T-helper 2 cell treated with Interferon-gamma antibody and Interleukin-4, amounts not matched to agents 100 ng/mL and 5 ng/mL, for 36 hours (primary cell): ENCODE measurements at regions not wholly inside any gene's neighbourhood (a gene's known extent, or its start where the extent isn't known, plus 50 kb on each side); places are given as distances from the start of the nearest gene placed in this dataset.

Experiments used
- intact Hi-C: fragments of 100-400 bp; cut with micrococcal nuclease; formaldehyde crosslinking; loops from one replicate; pipeline ENCODE4 v1.15.1; 2023

DNA sequence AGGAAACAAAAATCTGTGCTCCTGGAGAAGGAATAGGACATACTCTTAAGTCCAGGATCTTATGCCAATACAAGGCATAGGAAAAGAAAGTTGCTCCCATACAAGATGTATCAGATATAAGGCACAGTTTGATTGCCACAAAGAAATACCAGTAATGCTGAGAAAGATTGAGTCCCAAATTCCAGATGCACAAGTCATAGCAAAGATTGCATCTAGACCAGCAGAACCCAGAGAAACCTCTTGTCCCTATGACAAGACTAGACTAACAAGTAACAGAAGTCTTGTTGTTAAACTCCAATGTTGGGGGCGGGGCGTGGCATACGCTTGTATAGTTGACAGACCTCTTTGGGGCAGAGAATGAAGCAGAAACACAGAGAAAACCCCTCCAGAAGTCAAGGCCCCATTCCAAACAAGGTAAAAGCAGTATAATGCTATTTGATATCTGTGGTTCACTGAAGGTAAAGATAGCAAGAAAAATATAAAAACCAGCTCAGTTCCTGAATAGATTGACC is 671.5 kb upstream of the GRIA3 start:
- intact Hi-C loops = no loop called here

DNA sequence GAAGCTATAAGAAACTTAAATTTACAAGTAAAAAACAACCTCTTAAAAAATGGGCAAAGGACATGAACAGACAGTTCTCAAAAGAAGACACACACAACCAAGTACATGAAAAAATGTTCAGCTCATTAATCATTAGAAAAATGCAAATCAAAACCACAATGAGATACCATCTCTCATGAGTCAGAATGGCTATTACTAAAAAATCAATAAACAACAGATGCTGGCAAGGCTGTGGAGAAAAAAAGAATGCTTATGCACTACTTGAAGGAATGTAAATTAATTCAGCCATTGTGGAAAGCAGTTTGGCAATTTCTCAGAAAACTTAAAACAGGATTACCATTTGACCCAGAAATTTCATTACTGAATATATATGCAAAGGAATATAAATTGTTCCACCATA is 666.3 kb upstream of the GRIA3 start:
- intact Hi-C loops = no loop called here

DNA sequence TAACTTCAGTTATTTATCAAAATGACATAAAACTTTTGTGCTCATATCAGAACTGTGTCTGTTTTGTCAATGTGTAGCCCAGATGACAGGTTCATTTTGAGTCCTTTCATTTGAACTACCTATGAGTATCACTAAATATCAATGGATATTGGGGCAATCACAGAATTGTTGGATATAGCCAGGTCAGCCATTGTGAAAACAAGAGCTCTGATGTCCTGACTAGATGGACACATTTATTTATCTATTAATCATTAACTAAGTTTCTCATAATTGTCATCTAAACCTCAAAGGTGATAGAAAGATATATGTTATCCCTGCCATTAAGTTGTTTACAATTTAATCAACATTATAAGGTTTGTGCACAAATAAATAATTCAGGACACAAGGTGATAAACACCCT is 638.3 kb upstream of the GRIA3 start:
- intact Hi-C loops = no loop called here

DNA sequence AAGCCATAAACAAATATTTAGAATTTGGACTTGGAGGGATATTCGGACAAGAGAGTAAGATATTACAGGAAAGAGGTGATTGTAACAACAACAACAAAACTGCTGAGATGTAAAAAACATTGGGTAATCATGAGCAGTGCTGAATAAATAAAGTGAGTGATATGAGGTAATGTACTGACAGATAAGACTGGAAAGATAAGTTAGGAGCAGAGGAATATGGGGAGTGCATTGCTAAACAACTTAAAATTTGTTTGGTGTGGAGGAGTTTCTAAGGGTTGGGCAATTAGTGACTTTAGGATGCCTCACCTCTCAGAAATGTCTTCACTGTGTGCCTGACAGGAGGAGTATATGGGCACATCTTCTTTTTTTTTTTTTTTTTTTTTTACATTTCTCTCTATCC is 637.8 kb upstream of the GRIA3 start:
- intact Hi-C loops = no loop called here

DNA sequence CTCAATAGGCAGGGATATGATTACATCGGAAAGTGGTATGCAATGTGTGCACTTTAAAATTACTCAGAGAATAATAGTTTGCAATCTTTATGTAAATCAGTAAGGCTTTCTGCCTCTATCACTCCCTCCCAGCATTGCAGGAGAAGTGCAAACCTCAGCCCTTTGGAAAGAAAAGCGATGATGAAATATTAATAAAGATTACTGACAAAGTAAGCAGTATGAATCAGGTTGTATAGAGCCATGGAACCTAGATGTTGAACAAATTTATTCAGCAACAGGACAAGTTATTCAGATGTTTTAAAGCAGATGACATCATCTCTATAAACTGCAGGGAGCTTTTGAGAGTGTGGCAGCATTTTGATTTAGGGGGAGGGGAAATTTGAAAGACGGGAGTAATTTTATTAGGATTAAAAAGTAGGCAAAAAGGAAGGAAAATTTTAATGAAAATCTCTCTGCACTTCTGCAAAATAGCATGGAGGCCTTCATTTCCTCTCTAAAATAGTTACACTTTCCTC is 631.7 kb upstream of the GRIA3 start:
- intact Hi-C loops = no loop called here

DNA sequence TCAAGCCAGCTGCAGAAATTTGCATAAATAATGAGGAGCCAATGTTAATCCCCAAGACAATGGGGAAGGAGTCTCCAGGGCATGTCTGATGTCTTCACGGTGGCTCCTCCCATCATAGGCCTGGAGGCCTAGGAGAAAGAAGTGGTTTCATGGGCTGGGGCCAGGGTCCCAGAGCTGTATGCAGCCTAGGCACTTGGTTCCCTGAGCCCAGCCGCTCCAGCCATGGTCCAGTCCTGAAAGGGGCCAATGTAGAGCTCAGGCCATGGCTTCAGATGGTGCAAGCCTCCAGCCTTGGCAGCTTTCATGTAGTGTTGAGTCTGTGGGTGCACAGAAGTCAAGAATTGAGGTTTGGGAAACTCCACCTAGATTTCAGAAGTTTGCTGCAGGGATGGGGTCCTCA is 628.2 kb upstream of the GRIA3 start:
- intact Hi-C loops = no loop called here

DNA sequence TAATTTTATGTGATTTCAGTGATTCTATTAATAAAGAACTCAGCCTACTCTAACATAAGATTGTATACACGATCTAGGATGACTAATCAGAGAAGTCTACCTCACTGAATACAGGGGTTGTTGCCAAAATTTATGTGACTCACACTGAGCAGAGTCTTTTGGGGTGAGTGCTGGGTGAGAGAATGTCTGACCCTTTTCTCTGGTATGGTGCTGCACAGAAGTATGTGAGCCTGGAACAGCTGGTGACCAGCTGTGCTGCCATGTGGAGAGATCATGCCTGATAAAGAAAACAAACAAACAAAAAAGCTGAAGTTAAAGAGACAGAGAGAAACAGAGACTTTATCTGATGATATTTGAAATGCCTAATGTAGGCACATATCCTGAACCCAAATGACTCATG is 618.1 kb upstream of the GRIA3 start:
- intact Hi-C loops = no loop called here

DNA sequence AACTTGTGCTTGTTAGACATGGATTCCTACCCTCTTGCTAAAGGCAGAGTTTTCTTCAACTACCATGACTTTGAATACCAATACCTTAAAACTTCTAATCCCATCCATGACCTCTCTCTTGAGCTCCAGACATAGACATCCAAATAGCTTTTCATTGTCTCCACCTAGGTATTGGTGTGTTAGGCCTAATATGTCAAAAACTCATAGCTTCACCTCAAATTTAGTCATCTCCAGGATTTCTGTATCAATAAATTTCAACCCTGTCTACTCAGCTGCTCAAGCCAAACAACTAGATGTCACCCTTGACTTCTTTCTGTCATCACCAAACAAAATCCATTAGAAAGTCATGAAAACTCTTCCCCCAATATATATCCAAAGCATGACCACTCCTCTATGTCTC is 617.7 kb upstream of the GRIA3 start:
- intact Hi-C loops = no loop called here

DNA sequence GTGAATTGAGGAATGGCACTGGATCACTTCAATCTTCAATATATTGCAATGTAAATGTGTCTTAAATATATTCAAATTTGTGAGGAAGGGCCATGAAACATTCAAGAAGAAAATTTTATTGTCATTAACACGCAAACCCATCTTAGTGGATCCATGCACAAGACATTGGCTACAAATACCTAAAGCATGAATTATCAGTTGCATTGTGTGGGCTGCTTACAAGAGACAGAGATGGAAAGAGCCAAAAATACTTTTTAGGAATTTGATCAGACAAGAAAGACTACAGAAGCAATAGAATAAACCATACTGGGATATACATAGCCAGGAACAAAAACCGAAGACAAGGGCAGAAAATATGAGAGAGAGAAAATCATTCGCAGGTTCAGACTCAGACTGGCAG is 616.2 kb upstream of the GRIA3 start:
- intact Hi-C loops = no loop called here

DNA sequence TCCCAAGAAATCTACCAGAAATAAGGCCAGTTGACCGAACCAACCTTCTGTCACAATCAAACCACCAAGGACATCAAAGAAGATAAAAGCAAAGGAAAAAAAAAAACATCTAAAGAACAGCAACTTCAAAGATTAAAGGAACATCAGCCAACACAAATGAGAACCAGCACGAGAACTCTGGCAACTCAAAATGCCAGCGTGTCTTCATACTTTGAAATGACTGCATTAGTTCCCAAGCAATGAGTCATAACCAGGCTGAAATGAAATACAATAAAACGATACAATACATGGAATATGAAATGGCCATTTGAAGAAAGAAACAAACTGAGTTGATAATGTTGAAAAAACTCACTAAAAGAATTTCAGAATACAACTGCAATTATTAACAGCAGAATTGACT is 611.6 kb upstream of the GRIA3 start:
- intact Hi-C loops = no loop called here

DNA sequence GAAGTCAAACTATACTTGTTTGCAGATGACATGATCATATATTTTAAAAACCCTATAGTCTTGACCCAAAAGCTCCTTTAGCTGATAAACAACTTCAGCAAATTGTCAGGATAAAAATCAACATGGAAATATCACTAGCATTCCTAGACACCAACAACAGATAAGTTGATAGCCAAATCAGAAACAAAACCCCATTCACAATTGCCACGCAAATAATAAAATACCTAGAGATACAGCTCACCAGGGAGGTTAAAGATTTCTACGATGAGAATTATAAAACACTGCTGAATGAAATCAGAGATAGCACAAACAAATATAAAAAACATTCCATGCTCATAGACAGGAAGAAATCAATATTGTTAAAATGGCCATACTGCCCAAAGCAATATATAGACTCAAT is 605.0 kb upstream of the GRIA3 start:
- intact Hi-C loops = no loop called here

DNA sequence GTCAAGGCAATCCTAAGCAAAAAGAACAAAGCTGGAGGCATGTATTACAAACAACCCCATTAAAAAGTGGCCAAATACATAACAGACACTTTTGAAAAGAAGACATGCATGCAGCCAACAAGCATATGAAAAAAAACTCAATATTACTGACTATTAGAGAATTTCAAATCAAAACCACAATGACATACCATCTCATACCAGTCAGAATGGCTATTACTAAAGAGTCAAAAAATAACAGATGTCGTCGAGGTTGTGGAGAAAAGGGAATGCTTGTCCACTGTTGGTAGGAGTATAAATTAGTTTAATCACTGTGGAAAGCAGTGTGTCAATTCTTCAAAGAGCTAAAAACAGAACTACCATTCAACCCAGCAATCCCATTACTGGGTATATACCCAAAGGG is 604.6 kb upstream of the GRIA3 start:
- intact Hi-C loops = no loop called here

DNA sequence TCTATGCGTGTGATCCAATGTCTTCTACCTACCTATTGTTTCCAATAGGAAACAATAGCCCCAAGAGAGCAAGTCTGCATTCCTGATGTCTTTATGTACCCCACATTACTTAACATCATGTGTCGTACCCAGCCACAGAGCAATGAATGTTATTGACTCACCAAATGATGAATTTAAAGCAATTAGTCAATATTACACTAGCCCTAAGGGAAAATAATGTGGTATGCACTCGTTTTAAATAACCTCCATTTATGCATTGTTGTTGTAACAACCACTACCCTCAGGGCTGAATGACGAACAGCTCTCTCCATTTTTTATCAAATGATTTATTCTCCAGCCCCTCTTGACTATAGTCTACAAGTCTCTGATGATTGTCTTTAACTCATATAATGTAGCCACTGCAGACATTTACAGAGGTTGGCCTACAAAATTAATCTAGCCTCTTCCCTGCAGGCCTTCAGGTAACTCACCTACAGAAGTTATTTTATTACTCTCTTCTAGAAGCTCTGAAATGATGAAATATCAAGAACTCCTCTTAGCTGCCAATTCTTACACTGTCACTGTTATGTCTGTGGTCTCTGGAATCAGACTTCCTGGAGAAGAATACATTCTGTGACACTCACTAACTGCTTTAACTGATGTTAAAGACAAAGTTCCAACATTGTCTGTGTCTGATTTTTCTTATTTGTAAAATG is 601.7 kb upstream of the GRIA3 start:
- intact Hi-C loops = no loop called here

DNA sequence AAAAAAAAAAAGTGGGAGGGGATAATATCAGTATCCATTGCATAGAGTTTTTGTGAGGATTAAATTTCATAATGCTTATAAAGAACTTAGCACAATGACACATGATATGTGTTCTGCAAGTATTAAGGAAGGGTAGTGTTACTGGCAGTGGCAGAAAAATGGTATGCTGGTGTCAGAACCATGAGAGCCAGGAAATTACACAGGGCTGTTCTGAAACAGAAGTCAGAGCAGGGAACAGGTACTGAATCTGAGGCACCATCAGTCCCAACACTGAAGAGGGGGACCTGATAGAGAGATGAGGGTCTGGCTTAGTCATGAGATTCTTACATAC is 601.1 kb upstream of the GRIA3 start:
- intact Hi-C loops = no loop called here

DNA sequence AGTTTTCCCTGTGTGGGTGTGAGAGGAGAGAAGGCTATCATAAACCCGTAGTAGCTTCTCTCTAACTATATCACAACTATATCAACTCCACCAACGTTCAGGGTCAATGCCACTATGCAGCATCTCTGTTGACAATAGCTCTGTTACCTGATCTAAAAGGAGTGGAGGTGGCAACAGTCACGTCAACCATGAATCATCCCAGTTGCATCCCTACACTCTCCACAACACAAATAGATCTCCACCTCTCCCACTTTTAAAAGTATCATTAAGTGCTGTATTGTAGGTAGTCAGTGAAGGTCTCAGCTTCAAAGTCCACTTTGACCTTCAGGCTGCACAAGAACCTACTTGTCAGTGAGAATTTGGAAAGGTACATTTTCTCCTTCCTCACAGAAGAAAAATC is 600.5 kb upstream of the GRIA3 start:
- intact Hi-C loops = no loop called here

DNA sequence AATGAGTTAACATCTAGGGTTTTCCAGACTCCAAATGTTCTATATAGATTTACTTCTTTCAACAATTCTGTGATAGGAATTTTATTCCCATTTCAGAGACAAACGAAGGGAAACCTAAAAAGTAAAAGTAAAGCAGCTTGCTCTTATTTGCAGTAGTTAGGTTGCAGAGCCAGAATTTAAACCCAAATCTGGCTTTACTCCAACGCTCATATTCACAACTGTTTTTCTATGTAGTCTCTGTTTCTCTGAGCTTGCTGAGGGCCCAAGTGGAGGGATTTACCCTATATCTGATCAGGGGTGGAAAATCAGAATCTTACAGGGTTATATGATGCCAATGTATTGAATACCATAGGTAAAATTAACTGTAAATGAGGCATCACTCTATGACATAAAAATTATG is 599.1 kb upstream of the GRIA3 start:
- intact Hi-C loops = no loop called here

DNA sequence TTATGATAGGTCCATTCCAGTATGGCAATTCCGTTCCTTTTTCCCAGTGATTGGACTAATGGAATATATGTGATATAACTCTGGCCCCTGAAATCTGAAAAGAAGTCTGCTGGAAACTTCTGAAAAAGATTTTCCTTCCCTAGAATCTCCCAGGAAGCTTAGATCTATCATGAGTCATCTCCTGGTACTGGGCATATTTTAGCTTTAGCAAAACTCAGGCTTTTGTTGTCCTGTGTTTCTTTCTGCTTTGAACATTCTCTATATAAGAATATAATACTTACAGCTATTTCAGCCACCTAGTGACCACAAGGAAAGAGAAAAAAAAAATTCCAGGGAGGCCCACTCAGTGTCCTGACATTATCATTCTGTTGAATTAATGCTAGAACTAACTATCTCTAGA is 597.2 kb upstream of the GRIA3 start:
- intact Hi-C loops = no loop called here

DNA sequence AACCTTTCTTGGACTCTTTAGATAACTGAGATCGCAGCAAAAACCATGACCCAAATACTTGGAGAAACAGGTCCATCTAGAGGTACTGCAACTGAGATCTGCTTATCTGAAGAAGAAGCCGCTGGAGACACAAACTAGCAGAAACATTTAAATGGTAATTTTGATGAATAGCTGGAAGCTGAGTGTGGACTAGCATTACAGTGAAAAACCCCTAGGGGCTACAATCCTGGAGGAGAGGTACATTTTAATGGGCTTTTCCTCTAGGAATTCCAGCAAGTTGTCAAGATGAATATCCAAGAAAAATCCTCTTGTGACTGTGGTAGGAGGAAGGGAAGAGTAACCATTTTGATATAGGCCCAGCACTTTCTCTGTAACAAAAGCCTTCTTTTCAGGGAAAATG is 592.5 kb upstream of the GRIA3 start:
- intact Hi-C loops = no loop called here

DNA sequence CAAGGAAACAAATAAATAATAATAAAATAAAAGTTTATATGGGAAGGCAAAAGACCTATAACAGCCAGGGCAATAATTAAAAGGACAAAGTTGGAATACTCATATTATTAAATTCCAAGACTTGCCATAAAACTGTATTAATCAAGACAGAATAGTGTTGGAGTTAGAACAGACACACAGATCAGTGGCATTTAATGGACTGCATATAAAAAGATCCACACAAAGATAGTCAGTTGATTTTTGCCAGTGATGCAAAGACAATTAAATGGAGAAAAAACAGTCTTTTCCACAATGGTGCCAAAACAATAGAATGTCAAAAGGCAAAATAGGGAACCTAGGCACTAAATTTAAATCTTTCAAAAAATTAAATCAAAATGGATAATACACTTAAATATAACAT is 587.1 kb upstream of the GRIA3 start:
- intact Hi-C loops = no loop called here

DNA sequence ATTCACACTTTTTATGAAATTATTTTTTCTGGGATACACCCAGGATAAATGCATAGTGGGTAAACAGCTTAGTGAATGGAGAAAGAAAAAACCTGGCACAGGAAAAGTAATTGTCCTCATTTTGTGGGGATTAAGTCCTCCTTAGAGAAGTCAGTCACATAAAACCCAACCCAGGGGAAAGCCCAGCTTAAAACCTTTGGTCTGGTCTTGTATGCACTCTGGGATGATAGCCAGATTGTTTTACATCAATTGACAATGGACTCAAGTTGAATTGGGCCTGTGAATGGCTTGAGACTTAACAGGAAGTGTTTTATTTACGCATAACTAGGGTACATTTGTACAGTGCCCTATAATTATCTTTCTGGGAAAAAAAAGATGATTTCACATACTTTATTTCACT is 561.3 kb upstream of the GRIA3 start:
- intact Hi-C loops = no loop called here

DNA sequence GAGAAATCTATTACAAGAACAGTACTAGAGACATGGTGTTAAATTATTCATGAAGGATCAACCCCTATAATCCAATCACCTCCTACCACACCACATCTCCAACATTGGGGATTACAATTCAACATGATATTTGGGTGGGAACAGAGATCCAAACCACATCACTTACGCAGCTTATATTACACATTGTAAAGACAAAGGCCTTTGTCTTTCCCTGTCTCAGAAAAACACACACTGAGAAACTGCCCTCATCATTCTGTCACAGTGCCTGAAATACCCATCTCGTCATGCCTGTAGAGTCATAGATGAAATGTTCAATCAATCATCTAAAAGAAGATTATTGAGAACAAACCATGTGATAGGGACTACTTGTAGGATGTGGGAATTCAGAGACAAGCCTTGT is 558.8 kb upstream of the GRIA3 start:
- intact Hi-C loops = no loop called here

DNA sequence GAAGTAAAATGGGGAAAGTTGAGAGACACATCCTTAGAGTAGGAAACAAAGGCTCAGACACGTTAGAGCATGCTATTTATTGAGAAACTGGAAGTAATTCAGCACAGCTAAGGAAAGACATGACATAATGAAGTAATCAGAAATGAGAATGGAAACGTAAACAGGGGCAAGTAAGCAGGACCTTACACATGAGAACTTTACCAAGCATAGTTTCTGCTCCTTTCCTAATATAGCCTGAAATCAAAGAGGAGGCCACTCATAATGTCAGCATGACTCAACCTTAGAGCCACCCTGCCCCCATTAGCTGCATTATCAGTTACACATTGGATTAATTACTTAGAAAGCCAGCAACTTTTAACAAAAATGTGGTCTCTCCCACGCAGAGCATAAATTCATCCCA is 558.3 kb upstream of the GRIA3 start:
- intact Hi-C loops = no loop called here

DNA sequence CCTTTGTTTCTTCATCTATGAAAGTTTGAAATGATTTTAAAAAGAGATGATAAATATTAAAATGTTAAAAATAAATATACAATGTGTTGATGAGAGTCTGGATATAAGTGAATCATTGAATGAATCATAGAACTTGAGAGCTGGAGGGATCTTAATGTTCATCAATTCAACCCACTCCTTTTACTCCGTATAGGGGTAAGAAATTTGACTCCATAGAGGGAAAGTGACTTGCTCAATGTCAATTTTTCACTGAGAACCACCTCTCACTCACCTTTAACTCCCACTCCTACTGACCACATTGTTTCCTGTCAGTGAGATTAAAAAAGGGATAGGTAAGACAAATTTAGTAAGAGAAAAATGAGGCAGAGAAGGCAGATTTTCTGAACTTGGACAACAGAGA is 557.2 kb upstream of the GRIA3 start:
- intact Hi-C loops = no loop called here

DNA sequence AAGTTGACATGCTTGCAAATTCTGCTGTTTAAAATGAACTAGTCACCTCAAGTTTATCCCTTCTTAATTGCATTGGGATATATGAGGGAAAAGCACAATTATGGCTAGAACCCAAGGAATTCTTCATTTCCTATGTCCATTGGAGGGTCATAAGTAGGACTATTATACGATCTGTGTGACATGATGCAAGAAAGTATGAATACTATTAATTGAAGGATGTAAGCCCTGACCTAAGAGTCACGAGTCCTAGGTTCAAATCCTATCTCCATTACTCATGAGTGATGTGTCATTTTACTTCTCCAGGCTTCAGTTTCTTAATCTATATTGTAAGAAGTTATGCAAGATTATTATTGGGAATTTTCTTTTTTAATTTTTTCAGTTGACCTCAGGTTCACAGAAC is 542.9 kb upstream of the GRIA3 start:
- intact Hi-C loops = no loop called here
